Esophagus squamous epithelium (tissue), 4 donors: ENCODE measurements at regions not wholly inside any gene's neighbourhood (a gene's known extent, or its start where the extent isn't known, plus 50 kb on each side); places are given as distances from the start of the nearest gene placed in this dataset.

Experiments used
- POLR2A ChIP-seq, 4 donors: fragments of 450-650 bp; IDR thresholded peaks; one replicate each; pipeline ENCODE4 v1.6.1; 2017; ENCODE audit warnings: antibody characterized with exemption in 4 of 4, mild to moderate bottlenecking in 4 of 4, moderate library complexity in 3 of 4
- TF ChIP-seq, protein P1 (sequence below), 6 experiments: fragments of 450-650 bp in 4 of 6; fragments of 200-600 bp in 2 of 6; sonication (generic) in 2 of 6; IDR thresholded peaks; one replicate each; pipeline ENCODE4 v1.5.1; 2016 to 2019; ENCODE audit warnings: antibody characterized with exemption in 6 of 6, mild to moderate bottlenecking in 4 of 6, moderate library complexity in 4 of 6

DNA sequence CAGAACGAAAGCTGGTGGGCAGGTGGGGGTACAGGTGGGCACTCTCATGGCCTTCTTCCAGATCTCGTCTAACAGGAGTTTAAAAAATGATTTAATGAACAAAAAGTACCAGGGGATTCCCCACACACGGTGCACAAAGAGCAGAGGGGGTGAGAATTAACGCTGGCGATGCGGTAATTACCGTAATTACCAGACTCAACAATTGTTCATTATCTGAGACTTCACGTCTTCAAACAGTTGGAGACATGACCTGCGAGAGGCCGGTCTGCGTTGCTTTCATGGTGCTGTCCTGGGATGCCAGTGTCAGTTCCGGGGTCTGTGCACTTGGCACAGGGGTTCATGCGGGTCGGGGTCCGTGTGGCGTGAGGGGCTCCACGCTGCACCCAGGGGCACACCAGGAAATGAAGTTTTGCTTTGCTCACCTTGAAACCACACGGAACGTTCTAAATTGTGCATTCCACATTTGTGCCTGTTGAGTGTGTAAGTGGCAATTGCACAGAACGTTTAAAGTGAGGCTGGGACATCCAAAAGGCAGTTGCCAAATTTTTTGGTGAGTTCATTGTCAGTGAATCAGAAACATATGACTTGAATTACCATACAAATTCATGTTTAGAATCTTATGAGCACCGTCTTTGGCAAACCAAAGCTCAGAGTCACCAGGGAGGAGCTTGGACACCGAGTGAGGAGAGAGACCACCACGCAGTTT is 256.4 kb upstream of the IRX1 start:
- TF ChIP-seq POLR2A (IDR thresholded peaks at IDR 0.05) = no peak
- TF ChIP-seq, protein P1, sequence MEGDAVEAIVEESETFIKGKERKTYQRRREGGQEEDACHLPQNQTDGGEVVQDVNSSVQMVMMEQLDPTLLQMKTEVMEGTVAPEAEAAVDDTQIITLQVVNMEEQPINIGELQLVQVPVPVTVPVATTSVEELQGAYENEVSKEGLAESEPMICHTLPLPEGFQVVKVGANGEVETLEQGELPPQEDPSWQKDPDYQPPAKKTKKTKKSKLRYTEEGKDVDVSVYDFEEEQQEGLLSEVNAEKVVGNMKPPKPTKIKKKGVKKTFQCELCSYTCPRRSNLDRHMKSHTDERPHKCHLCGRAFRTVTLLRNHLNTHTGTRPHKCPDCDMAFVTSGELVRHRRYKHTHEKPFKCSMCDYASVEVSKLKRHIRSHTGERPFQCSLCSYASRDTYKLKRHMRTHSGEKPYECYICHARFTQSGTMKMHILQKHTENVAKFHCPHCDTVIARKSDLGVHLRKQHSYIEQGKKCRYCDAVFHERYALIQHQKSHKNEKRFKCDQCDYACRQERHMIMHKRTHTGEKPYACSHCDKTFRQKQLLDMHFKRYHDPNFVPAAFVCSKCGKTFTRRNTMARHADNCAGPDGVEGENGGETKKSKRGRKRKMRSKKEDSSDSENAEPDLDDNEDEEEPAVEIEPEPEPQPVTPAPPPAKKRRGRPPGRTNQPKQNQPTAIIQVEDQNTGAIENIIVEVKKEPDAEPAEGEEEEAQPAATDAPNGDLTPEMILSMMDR (IDR thresholded peaks at IDR 0.05) = no peak
